ENCODE measurements at regions not wholly inside any gene's neighbourhood (a gene's known extent, or its start where the extent isn't known, plus 50 kb on each side); places are given as distances from the start of the nearest gene placed in this dataset.

DNA sequence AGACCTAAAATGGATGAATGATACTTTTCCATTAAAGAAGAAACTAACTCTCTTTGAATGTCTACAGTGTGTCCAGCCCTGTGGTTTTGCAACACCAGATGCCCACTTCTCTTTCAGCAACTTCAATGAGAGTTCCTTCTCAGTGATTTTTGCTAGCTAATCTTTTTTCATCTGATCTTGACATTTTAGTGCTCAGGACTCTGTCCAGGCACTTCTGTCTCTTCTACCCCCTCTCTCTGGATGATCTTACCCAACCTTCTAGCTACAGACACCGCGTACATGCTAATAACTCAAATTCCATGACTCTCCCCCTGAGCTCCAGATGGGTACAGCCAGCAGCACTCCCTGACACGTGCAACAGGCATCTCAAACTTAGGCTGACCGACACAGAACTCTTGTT, 161.1 kb upstream of the FOXN3 start:
- TF ChIP-seq, protein P1, sequence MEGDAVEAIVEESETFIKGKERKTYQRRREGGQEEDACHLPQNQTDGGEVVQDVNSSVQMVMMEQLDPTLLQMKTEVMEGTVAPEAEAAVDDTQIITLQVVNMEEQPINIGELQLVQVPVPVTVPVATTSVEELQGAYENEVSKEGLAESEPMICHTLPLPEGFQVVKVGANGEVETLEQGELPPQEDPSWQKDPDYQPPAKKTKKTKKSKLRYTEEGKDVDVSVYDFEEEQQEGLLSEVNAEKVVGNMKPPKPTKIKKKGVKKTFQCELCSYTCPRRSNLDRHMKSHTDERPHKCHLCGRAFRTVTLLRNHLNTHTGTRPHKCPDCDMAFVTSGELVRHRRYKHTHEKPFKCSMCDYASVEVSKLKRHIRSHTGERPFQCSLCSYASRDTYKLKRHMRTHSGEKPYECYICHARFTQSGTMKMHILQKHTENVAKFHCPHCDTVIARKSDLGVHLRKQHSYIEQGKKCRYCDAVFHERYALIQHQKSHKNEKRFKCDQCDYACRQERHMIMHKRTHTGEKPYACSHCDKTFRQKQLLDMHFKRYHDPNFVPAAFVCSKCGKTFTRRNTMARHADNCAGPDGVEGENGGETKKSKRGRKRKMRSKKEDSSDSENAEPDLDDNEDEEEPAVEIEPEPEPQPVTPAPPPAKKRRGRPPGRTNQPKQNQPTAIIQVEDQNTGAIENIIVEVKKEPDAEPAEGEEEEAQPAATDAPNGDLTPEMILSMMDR (IDR thresholded peaks at IDR 0.05; ENCODE audit: low read depth, low read length), result no peak
- no peak for TF ChIP-seq POLR2A (IDR thresholded peaks at IDR 0.05; ENCODE audit: extremely low read depth, insufficient read length)
- TF ChIP-seq, protein P2, sequence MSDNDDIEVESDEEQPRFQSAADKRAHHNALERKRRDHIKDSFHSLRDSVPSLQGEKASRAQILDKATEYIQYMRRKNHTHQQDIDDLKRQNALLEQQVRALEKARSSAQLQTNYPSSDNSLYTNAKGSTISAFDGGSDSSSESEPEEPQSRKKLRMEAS (IDR thresholded peaks at IDR 0.05; ENCODE audit: low read depth, low read length), result no peak

Measured in NB4 (cell line).